BJ (cell line): ENCODE measurements at regions not wholly inside any gene's neighbourhood (a gene's known extent, or its start where the extent isn't known, plus 50 kb on each side); places are given as distances from the start of the nearest gene placed in this dataset.

Experiments
- CTCF ChIA-PET: fragments of 350-600 bp; formaldehyde crosslinking; extraction: SDS; loops from one replicate; lab custom pipeline; 2021; ENCODE audit warnings: antibody characterized with exemption, inconsistent platforms; lab: Yijun Ruan, JAX
- POLR2A ChIA-PET: fragments of 300-600 bp; sonication (Branson Sonifier 250); formaldehyde crosslinking; extraction: SDS; loops from one replicate; lab custom pipeline; 2021; ENCODE audit warnings: antibody characterized with exemption; lab: Charles Lee
- DNase-seq: peaks from one replicate; pipeline ENCODE4 v3.0.0-alpha.2; 2011; ENCODE audit warnings: low read depth
- H3K27me3 ChIP-seq: 2 replicates; pipeline ENCODE4 v1.6.0; 2011; ENCODE audit warnings: low read length; ENCODE audit not compliant: control insufficient read depth, insufficient read depth
- H3K36me3 ChIP-seq: 2 replicates; pipeline ENCODE4 v1.5.1; 2011; ENCODE audit warnings: low read length; ENCODE audit not compliant: control insufficient read depth, insufficient read depth
- H3K4me3 ChIP-seq: 2 replicates; pipeline ENCODE4 v1.5.1; 2011; ENCODE audit warnings: low read depth, mild to moderate bottlenecking, control low read depth, low read length
- CTCF ChIP-seq: IDR thresholded peaks from 2 replicates; pipeline ENCODE4 v1.5.1; 2011; ENCODE audit warnings: low read depth, mild to moderate bottlenecking, control low read depth, inconsistent platforms, low read length, moderate library complexity; ENCODE audit not compliant: insufficient read depth

GRCh38 chr11:112453601-112454577, 193.2 kb upstream of the PLET1 start:
- Histone ChIP-seq H3K4me3 (no peak overlapping the region), H3K27me3 (no peaks in the 10 kb centered on the region; the same call in 1 of the 2 replicates), H3K36me3 (no peaks in the 10 kb centered on the region)
- peak; percentile 49 for TF ChIP-seq CTCF
- ChIA-PET CTCF (interaction anchor here (0.6 to 1.2 kb wide), 4 partner anchors 8 to 1335 kb away, joined by 3 to 6 read pairs (median 3); no protein-coding TSS in a partner anchor), POLR2A (no interaction called here)
- no peak for DNase-seq

DNA sequence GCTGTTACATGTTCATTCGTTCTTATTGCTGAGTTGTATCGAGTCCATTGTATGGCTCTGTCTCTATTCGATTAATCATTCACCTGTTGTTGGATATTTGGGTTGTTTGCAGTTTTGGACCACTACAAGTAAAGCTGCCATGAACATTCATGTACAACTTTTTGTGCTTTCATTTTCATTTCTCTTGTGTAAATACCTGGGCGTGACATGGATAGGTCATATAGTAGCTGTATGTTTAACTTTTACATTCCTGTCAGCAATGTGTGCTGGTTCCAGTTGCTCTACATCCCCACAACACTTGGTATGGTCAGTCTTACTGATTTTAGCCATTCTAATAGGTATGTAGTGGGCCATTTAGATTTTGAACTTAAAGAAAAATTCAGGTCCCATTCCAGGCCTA, 194.2 kb upstream of the PLET1 start:
- no peaks in the 10 kb centered on the region; the same call in 1 of the 2 replicates for H3K27me3 ChIP-seq
- ChIA-PET CTCF (interaction anchor here (0.6 to 1.2 kb wide), 4 partner anchors 9 to 1334 kb away, joined by 3 to 6 read pairs (median 3); partner anchors contain the start of gene TTC12), POLR2A (no interaction called here)
- H3K36me3 ChIP-seq: no peaks in the 10 kb centered on the region
- no peak for TF ChIP-seq CTCF
- H3K4me3 ChIP-seq: no peak overlapping the region
- no peak for DNase-seq

DNA sequence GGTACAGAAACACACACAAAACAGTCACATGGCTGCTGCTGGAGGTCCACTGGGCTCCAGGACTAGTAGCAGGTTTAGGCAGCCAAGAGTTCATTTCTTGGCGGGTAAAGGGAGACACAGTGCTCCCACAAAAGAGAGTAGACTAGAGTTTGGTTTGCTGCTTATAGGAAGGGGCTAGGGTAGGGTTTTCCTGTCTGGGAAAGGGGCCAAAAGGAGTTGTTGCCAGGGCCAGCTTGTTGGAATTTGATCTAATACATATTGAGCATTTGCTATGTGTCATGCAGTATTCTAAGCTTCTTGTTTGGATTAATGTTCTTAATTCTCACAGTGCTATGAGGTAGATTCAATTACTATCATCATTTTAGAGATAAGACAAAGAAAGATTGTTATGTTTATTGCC, 195.1 kb upstream of the PLET1 start:
- POLR2A ChIA-PET: no interaction called here
- CTCF ChIA-PET: interaction anchor here (1.4 kb wide), 1 partner anchor 9 kb away, joined by 4 read pairs; no protein-coding TSS in a partner anchor
- no peak overlapping the region for H3K4me3 ChIP-seq
- TF ChIP-seq CTCF: no peak
- no peaks in the 10 kb centered on the region; the same call in 1 of the 2 replicates for H3K27me3 ChIP-seq
- no peak for DNase-seq
- H3K36me3 ChIP-seq: no peaks in the 10 kb centered on the region

GRCh38 chr11:112457532-112457931, 196.9 kb upstream of the PLET1 start:
- DNase-seq: no peak
- H3K27me3 ChIP-seq: no peaks in the 10 kb centered on the region
- ChIA-PET POLR2A (no interaction called here), CTCF (no interaction called here)
- no peaks in the 10 kb centered on the region for H3K36me3 ChIP-seq
- TF ChIP-seq CTCF: no peak
- no peak overlapping the region for H3K4me3 ChIP-seq

- H3K36me3 ChIP-seq: no peaks in the 10 kb centered on the region
- POLR2A ChIA-PET: no interaction called here
- TF ChIP-seq CTCF: no peak
- peak overlapping the region; percentile 35 for H3K4me3 ChIP-seq
- CTCF ChIA-PET: no interaction called here
- H3K27me3 ChIP-seq: no peaks in the 10 kb centered on the region
- no peak for DNase-seq
Measured at GRCh38 chr11:112459001-112459400, 198.3 kb upstream of the PLET1 start.
